HEK293T (cell line): ENCODE measurements at regions not wholly inside any gene's neighbourhood (a gene's known extent, or its start where the extent isn't known, plus 50 kb on each side); places are given as distances from the start of the nearest gene placed in this dataset.

Source experiments
- ARNT ChIP-seq: fragments of 450-650 bp; IDR thresholded peaks from 2 replicates; pipeline ENCODE4 v1.6.1; 2017; ENCODE audit warnings: mild to moderate bottlenecking
- FOXK2 ChIP-seq: fragments of 450-650 bp; IDR thresholded peaks from 2 replicates; pipeline ENCODE4 v1.6.1; 2016; ENCODE audit warnings: mild to moderate bottlenecking
- SUZ12 ChIP-seq: fragments of 450-650 bp; IDR thresholded peaks from 2 replicates; pipeline ENCODE4 v1.6.1; 2016; ENCODE audit warnings: mild to moderate bottlenecking

- no peak for TF ChIP-seq ARNT
- TF ChIP-seq SUZ12 = no peak
- TF ChIP-seq FOXK2 = no peak
Observed at GRCh38 chr2:204250692-204251091, 294.6 kb upstream of the PARD3B start.
